ENCODE measurements at regions not wholly inside any gene's neighbourhood (a gene's known extent, or its start where the extent isn't known, plus 50 kb on each side); places are given as distances from the start of the nearest gene placed in this dataset.
"Not testable (repeated sequence)": the region's sequence is repeated elsewhere in the genome, so short reads cannot be mapped to it uniquely, and the experiment has no call there.

DNA sequence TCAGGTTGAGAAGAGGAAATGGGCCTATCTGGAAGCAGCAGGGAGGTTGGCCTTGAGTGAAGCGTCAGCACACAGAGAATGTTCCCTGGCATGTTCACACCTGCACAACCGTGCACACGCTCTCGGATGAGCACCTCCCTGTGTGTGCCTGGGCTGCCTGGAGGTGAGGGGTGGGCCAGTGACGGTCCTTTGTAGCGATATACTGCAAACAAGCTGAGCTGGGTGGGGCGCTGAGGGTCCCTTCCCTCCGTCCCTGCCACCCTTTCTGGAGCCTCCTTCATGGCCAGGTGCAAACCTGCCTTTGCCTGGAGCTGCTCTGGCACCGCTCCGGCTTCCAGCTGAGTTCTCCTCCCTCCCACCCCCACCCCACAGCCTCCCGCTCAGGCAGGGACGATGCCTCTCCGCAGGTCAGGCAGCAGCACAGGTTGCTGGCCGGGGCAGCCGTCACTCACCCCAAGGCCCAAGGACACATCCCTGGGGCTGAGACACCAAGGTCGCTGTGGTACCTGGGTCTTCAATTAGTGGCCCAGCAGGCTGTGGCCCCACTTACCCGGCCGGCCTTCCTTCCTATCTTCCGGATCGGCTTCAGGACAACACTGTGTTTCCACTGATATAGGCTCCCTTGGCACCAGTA lies 111.6 kb downstream of the ERMARD start:
- DNase-seq, result no peak
- no peaks in the 10 kb centered on the region for H3K9me3 ChIP-seq

DNA sequence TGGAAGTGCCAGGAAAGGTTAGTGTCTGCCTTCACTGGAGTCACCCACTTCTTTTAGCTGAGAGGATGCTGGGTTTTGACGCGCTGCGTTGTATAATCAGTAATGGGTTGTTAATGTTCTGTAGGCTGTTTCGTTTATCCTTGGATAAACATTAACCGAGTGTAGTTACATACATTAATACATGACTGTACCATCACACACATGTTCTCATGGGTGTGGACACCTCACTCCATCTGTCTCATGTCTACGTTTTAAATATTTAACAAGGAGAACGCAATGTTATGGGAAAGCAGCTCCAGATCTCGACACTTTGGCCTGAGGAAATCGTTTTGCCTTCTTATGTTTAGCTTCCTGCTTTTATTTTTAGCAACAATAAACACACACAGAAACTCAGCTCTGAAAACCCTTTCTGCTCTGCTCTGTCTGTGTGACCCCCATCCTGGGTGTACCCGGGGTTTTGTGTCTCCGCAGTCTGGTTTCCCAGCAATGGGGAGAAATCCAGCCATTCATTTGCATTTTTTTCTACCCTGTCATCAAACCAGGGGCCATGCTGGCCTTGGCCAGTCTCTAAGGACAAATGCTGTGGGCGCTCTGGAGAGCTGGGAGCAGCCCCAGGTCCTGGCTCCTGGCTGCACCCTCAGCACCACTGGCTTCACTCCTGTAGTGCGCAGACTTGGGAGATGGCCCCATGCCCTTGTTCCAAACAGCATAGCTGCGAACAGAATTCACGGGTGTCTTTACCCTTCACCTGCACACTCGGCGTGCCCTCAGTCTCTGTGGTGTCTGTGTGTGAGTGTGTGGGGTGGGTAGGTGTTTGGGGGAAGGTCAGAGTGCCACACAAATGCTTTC lies 110.8 kb downstream of the ERMARD start:
- Histone ChIP-seq H3K27me3 (no peaks in the 10 kb centered on the region), H3K4me3 (no peak overlapping the region), H3K9me3 (no peaks in the 10 kb centered on the region), H3K36me3 (no peaks in the 10 kb centered on the region)
- no peak for DNase-seq

More for the DNA sequence above, 111.6 kb downstream of the ERMARD start:
- no peaks in the 10 kb centered on the region for H3K27me3 ChIP-seq
- no peaks in the 10 kb centered on the region for H3K36me3 ChIP-seq
- no peak overlapping the region for H3K4me3 ChIP-seq

DNA sequence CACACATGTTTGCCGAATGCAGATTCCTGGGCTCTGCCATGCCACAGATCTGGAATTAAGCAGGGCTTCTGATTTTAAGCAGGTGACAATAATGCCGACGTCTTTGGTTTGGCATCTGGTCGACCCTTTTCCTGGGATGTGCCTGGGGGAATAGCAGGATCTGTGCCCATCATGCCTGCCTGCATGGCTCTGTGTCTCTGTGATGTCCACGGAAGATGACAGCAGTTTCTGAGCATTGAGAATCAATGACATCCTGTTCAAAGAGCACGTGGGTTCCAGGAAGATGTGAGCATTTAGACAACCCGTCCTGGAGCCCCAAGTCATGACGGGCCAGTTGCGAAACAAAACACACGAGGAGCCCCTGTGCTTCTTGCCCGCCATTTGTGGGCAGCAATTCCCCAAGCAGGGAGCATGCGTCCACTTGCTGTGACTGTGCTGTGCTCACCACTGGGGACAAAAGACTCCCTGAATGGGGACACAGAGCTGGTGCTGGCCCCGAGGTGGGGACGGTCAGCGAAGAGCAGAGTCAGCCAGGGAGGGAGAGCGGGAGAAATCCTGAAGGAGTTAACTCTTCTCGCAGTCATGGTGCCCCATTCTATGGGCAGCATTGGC lies 110.1 kb downstream of the ERMARD start:
- Histone ChIP-seq H3K9me3 (no peaks in the 10 kb centered on the region), H3K36me3 (no peaks in the 10 kb centered on the region), H3K4me3 (no peak overlapping the region), H3K27me3 (no peaks in the 10 kb centered on the region)
- DNase-seq, result no peak

DNA sequence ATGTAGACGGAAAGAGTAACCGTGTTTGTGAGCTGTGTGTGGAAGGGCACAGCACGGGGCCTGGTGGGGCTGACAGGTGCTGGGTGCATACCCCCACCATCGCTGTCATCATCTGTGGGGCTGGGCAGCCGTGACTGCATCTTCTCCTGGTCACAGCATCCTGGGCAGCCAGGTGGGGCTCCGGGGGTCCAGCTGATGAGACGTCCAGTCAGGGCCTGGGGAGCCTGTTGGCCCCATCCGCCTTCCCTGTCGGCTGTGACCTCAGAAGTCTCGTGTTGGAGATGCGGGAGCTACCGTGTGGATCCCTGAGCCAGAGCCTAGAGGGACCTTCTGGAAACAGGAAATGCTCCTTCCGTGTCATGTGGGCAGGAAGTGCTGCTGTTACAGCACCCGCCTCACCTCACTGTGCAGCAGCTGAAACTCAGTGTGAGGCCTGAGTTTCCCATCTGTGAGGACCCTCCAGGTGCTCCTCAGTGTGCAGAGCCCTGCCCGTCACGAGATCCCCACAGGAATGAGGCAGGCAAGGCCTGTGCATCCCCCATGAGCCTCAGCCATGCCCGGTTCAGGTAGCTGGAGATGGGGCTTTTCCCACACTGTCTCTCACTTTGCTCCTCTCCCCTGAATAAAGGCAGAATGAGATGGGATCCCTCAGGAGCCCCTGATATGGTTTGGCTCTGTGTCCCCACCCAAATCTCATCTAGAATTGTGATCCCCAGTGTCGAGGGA lies 108.7 kb downstream of the ERMARD start:
- Histone ChIP-seq H3K9me3 (no peaks in the 10 kb centered on the region), H3K4me3 (no peak overlapping the region), H3K36me3 (no peaks in the 10 kb centered on the region), H3K27me3 (no peaks in the 10 kb centered on the region)
- DNase-seq, result no peak

DNA sequence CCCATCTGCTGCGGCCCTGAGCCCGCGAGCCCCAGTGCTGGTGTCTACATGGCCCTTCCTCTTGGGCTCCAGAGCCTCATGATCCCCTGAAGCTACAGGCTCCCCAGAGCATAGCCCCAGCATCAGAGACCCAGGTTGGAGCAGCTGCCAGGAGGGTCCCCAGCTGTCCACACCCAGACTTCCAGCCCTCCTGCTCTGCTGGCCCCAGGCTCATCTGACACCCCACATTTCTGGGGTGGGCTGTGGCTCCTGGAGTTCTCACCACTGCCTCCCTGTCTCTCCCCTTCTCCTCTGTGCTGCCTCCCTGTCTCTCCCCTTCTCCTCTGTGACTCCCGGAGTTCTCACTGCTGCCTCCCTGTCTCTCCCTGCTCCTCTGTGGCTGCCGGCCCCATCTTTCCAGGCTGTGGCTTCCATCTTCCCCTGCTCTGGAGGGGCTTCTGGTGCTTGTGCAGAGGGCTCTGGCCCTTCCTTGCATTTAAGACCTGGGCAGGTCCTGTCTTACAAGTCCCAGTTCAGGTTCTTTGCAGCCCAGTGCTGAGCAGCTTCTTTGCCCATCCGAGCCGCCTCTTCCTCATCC lies 108.1 kb downstream of the ERMARD start:
- H3K9me3 ChIP-seq, result no peaks in the 10 kb centered on the region
- H3K27me3 ChIP-seq, result no peaks in the 10 kb centered on the region
- no peak overlapping the region for H3K4me3 ChIP-seq
- no peaks in the 10 kb centered on the region for H3K36me3 ChIP-seq
- no peak for DNase-seq

DNA sequence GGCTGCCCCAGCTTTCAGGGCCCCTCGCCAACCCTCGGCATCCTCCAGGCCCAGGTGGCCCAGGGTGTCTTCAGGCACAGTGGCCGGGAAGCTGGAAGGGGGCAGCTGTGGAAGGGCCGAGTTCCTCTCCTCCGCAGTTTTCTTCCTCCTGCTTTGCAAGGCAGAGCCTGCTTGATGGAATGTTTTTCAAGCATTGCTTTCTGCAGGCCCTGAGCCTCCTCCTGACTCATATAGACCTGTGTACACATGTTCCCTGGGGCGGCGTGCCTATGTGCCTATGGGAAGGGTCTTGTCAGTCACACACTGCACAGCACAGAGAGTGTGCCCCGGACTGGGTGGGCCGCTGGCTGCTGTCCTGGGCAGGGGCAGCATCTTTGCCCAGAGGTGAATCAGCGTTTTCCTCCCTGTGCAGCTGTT lies 107.5 kb downstream of the ERMARD start:
- no peaks in the 10 kb centered on the region for H3K27me3 ChIP-seq
- H3K9me3 ChIP-seq, result no peaks in the 10 kb centered on the region
- no peaks in the 10 kb centered on the region for H3K36me3 ChIP-seq
- no peak overlapping the region for H3K4me3 ChIP-seq
- DNase-seq, result no peak

DNA sequence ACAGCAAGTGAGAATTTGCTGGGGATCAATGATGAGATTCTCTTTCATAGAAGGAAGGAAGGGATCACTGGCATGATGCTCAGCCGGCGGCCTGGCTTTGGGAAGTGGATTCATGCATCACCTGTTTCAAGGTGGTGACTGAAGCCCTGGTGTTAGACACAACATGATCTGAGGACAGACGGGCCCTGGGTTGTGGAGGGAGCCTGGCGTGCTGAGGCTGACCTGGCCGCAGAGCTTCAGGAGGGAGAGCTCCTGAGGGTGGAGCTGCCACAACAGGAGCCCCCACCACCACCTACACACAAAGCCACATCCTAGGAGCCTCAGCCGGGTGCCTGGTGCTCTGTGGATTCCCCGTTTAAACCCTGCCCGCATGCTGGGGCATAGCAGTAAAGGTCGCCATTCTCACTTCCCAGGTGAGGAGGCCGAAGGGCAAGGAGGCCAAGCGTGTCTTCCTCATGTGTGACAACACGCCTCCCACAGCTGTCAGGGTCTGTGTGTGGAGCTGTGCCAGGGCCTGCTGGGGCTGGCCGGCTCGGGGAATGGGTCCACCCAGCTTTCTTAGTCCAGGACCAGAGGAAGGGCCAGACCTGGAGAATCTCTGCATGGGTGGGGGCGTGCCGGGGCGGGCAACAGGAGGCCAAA lies 107.0 kb downstream of the ERMARD start:
- no peak overlapping the region for H3K4me3 ChIP-seq
- DNase-seq, result no peak
- no peaks in the 10 kb centered on the region for H3K27me3 ChIP-seq
- H3K9me3 ChIP-seq, result no peaks in the 10 kb centered on the region
- no peaks in the 10 kb centered on the region for H3K36me3 ChIP-seq

DNA sequence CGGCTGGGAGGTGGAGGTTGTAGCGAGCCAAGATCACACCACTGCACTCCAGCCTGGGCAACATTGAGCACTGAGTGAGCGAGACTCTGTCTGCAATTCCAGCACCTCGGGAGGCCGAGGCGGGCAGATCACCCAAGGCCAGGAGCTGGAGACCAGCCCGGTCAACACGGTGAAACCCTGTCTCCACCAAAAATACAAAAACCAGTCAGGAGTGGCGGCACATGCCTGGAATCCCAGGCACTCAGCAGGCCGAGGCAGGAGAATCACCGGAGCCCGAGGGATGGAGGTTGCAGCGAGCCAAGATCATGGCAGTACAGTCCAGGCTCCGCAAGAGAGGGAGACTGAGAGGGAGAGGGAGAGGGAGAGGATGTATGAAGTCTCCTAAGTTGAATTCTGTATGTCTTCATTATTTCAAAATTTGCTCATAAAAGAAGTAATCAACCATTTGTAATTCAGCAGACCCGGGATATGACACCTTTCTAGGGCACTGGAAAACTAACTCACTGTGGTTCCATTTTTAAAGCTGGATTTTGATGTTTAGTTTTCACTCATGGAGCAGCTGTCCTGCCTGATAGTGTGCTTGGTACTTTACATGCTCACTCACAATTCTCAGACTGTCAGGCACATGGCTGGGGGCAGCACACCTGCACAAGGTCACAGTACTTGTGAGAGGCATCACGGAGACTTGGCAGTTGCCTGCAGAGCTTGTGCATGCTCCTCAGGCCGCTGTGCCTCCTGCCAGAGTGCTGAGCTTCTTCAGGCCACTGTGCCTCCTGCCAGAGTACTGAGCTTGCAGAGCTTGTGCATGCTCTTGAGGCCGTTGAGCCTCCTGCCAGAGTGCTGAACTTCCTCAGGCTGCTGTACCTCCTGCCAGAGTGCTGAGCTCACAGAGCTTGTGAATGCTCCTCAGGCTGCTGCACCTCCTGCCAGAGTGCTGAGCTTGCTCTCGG lies 106.2 kb downstream of the ERMARD start:
- no peak overlapping the region for H3K4me3 ChIP-seq
- no peaks in the 10 kb centered on the region for H3K36me3 ChIP-seq
- H3K27me3 ChIP-seq, result no peaks in the 10 kb centered on the region
- DNase-seq, result no peak
- H3K9me3 ChIP-seq, result no peaks in the 10 kb centered on the region

DNA sequence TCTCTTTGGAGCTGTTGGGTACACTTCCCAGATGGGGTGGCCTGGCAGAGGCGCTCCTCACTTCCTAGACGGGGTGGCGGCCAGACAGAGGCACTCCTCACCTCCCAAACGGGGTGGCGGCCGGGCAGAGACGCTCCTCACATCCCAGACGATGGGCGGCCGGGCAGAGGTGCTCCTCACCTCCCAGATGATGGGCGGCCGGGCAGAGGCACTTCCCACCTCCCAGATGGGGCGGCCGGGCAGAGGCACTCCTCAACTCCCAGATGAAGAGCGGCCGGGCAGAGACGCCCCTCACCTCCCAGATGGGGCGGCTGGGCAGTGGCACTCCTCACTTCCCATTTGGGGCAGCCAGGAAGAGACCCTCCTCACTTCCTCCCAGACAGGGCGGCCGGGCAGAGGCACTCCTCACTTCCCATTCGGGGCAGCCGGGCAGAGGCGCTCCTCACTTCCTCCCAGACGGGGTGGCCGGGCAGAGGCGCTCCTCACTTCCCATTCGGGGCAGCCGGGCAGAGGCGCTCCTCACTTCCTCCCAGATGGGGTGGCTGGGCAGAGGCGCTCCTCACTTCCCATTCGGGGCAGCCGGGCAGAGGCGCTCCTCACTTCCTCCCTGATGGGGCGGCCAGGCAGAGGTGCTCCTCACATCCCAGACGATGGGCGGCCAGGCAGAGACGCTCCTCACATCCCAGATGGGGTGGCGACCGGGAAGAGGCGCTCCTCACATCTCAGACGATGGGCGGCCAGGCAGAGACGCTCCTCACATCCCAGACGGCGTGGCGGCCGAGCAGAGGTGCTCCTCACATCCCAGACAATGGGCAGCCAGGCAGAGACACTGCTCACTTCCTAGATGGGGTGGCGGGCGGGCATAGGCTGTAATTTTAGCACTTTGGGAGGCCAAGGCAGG lies 105.3 kb downstream of the ERMARD start:
- not testable (repeated sequence) for H3K36me3 ChIP-seq, H3K4me3 ChIP-seq, DNase-seq, H3K9me3 ChIP-seq, H3K27me3 ChIP-seq

DNA sequence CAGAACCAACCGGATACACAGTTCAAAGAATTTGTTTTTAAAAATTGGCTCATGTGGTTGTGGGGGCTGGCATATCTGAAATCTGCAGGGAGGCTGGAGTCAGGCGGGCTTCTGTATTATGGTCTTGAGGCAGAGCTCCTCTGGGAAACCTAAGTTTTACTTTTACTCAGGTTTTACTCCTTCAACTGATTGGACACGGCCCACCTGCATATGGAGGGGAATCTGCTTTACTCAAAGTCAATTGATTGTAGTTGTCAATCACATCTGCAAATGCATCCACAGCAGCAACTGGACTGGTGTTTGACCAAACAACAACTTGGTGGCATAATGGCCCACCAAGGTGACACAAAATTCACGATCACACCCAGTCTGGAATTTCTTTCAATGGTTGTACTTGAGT lies 103.4 kb downstream of the ERMARD start:
- no peaks in the 10 kb centered on the region for H3K9me3 ChIP-seq
- DNase-seq, result no peak
- H3K36me3 ChIP-seq, result no peaks in the 10 kb centered on the region

DNA sequence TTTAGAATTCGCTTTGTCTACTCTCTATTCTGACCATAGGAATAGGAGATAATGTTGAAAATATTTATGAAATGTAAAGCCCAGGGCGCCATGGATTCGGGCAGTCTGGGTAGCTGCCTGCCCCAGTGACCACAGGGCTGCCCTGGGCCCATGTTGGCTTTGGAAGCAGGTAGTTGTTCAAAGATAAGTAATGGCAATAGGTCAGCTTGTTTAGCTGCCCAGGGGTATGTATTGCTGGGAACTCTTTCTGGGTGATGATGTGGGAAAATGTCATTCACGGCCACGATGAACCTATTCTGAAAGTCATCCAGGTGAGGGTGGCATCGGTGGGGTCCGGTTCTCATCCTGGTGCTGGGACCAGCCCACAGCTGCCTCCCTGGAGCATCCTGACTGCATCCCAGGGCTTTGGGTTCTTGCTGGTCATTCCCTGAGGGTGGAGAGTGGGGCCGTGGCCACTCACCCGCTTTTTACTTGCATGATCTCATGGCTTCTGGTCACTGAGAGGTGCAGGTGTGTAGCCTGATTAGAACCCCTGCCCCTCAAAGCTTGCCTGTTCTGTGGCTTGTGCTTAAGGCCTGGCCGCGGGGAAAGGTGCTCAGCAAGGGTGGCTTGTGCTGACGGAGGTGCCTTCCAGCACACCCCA lies 102.8 kb downstream of the ERMARD start:
- H3K4me3 ChIP-seq, result no peak overlapping the region
- H3K9me3 ChIP-seq, result no peaks in the 10 kb centered on the region
- no peak for DNase-seq
- no peaks in the 10 kb centered on the region for H3K36me3 ChIP-seq
- no peaks in the 10 kb centered on the region for H3K27me3 ChIP-seq

More for the DNA sequence above, 103.4 kb downstream of the ERMARD start:
- H3K27me3 ChIP-seq, result no peaks in the 10 kb centered on the region
- no peak overlapping the region for H3K4me3 ChIP-seq

DNA sequence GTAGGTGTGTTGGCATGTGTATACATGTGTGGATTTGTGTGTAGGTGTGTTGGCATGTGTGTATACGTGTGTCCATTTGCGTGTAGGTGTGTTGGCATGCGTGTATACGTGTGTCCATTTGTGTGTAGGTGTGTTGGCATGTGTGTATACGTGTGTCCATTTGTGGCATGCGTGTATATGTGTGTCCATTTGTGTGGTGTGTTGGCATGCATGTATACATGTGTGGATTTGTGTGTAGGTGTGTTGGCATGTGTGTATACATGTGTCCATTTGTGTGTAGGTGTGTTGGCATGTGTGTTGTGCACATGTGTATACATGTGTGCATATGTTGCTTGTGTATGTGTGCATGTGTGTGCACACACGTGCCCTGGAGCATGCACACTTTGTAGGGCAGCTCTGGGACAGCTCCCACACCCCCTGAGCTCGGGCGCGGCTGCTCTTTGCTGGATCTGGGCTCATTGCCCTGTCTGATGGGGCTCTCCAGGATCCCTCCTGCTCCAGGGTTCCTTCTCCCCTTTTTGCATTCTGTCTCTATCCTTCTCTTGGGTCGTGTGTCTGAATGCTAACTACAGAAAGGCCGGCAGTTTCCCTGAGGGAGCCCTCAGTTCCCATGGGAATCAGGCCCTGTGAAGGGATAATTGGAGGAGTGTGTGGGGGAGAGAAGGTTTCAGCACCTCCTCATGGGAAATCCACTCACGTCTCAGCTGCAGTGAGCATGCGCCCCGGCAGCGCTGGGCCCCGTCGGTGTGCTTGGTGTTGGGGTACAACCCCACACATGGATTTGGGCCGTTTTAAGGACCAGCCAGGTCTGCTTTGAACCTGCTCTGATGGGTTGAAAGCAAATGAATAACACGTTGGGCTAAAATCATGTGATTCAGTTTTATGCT lies 102.0 kb downstream of the ERMARD start:
- H3K36me3 ChIP-seq, result no peaks in the 10 kb centered on the region
- no peaks in the 10 kb centered on the region for H3K9me3 ChIP-seq
- DNase-seq, result no peak
- no peaks in the 10 kb centered on the region for H3K27me3 ChIP-seq
- H3K4me3 ChIP-seq, result no peak overlapping the region

DNA sequence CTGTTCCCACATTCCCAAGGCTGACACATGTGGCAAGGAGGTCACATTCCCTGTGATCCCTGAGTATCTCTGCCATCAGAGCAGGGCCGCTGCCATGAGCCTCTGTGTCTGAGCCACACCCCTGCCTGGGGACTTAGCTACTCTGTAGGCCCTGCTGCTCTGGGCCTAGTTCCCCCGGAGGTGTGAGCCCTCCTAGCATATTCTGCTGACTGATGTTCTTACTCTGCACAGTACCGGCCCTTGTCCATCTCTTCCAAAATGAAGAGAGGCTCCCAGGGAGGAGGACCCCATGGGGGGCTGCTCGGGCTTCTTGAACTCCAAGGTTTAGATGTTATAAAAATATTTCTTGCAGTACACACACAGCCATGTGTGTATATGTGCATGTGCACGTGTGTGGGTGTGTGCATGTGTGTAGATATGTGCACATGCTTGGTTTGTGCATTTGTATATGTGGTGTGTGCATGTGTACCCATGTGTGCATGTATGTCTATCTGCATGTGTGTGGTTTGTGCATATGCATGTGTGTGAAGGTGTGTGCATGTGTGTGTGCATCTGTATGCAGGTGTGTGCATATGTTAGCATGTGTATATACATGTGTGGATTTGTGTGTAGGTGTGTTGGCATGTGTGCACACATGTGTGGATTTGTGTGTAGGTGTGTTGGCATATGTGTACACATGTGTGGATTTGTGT lies 101.2 kb downstream of the ERMARD start:
- DNase-seq, result no peak
- H3K27me3 ChIP-seq, result no peaks in the 10 kb centered on the region
- H3K36me3 ChIP-seq, result no peaks in the 10 kb centered on the region
- no peaks in the 10 kb centered on the region for H3K9me3 ChIP-seq
- no peak overlapping the region for H3K4me3 ChIP-seq
